ENCODE measurements at regions not wholly inside any gene's neighbourhood (a gene's known extent, or its start where the extent isn't known, plus 50 kb on each side); places are given as distances from the start of the nearest gene placed in this dataset.

- Mint-ChIP-seq H3K27ac (ENCODE audit: unreplicated experiment) (no peak overlapping the region), H3K4me1 (ENCODE audit: low read depth, unreplicated experiment) (peaks cover 21% of the 10 kb centered on the region), H3K27me3 (ENCODE audit: unreplicated experiment) (no peaks in the 10 kb centered on the region), H3K4me3 (ENCODE audit: unreplicated experiment) (no peak overlapping the region), H3K9me3 (ENCODE audit: unreplicated experiment) (peaks cover 3% of the 10 kb centered on the region), H3K36me3 (ENCODE audit: unreplicated experiment) (no peaks in the 10 kb centered on the region)
- no peak for DNase-seq
- no peak for TF ChIP-seq CTCF (IDR thresholded peaks at IDR 0.05; ENCODE audit: partially characterized antibody, unreplicated experiment)
Observed at GRCh38 chr2:228699400-228699799, 517.9 kb upstream of the SPHKAP start.

- H3K4me1 Mint-ChIP-seq (ENCODE audit: low read depth, unreplicated experiment), result peaks cover 19% of the 10 kb centered on the region
- H3K27ac Mint-ChIP-seq (ENCODE audit: unreplicated experiment), result no peak overlapping the region
- no peaks in the 10 kb centered on the region for H3K27me3 Mint-ChIP-seq (ENCODE audit: unreplicated experiment)
- H3K9me3 Mint-ChIP-seq (ENCODE audit: unreplicated experiment), result peaks cover 1% of the 10 kb centered on the region
- H3K36me3 Mint-ChIP-seq (ENCODE audit: unreplicated experiment), result no peaks in the 10 kb centered on the region
- TF ChIP-seq CTCF (IDR thresholded peaks at IDR 0.05; ENCODE audit: partially characterized antibody, unreplicated experiment), result no peak
- no peak for DNase-seq
- no peak overlapping the region for H3K4me3 Mint-ChIP-seq (ENCODE audit: unreplicated experiment)
Observed at GRCh38 chr2:228698963-228699362, 517.5 kb upstream of the SPHKAP start.

GRCh38 chr2:228697456-228697855 lies 516.0 kb upstream of the SPHKAP start:
- H3K9me3 Mint-ChIP-seq (ENCODE audit: unreplicated experiment), result no peaks in the 10 kb centered on the region
- H3K36me3 Mint-ChIP-seq (ENCODE audit: unreplicated experiment), result no peaks in the 10 kb centered on the region
- no peak overlapping the region for H3K4me3 Mint-ChIP-seq (ENCODE audit: unreplicated experiment)
- TF ChIP-seq CTCF (IDR thresholded peaks at IDR 0.05; ENCODE audit: partially characterized antibody, unreplicated experiment), result no peak
- peaks cover 11% of the 10 kb centered on the region for H3K4me1 Mint-ChIP-seq (ENCODE audit: low read depth, unreplicated experiment)
- H3K27me3 Mint-ChIP-seq (ENCODE audit: unreplicated experiment), result no peaks in the 10 kb centered on the region
- H3K27ac Mint-ChIP-seq (ENCODE audit: unreplicated experiment), result no peak overlapping the region
- DNase-seq, result no peak

- H3K27ac Mint-ChIP-seq (ENCODE audit: unreplicated experiment), result peak overlapping the region; percentile 23
- H3K27me3 Mint-ChIP-seq (ENCODE audit: unreplicated experiment), result peaks cover 2% of the 10 kb centered on the region
- no peak overlapping the region for H3K4me3 Mint-ChIP-seq (ENCODE audit: unreplicated experiment)
- H3K4me1 Mint-ChIP-seq (ENCODE audit: low read depth, unreplicated experiment), result peaks cover 12% of the 10 kb centered on the region
- H3K36me3 Mint-ChIP-seq (ENCODE audit: unreplicated experiment), result no peaks in the 10 kb centered on the region
- H3K9me3 Mint-ChIP-seq (ENCODE audit: unreplicated experiment), result peaks cover 5% of the 10 kb centered on the region
- no peak for TF ChIP-seq CTCF (IDR thresholded peaks at IDR 0.05; ENCODE audit: partially characterized antibody, unreplicated experiment)
- DNase-seq, result no peak
Observed at GRCh38 chr2:228690681-228691080, 509.2 kb upstream of the SPHKAP start.

GRCh38 chr2:228689053-228689452 lies 507.6 kb upstream of the SPHKAP start:
- peak overlapping the region; percentile 19 for H3K4me3 Mint-ChIP-seq (ENCODE audit: unreplicated experiment)
- H3K4me1 Mint-ChIP-seq (ENCODE audit: low read depth, unreplicated experiment), result peaks cover 12% of the 10 kb centered on the region
- no peak overlapping the region for H3K27ac Mint-ChIP-seq (ENCODE audit: unreplicated experiment)

More at GRCh38 chr2:228689053-228689452, 507.6 kb upstream of the SPHKAP start:
- DNase-seq, result peak; percentile 79
- peaks cover 2% of the 10 kb centered on the region for H3K27me3 Mint-ChIP-seq (ENCODE audit: unreplicated experiment)
- H3K36me3 Mint-ChIP-seq (ENCODE audit: unreplicated experiment), result no peaks in the 10 kb centered on the region
- TF ChIP-seq CTCF (IDR thresholded peaks at IDR 0.05; ENCODE audit: partially characterized antibody, unreplicated experiment), result peak; percentile 71
- H3K9me3 Mint-ChIP-seq (ENCODE audit: unreplicated experiment), result peaks cover 5% of the 10 kb centered on the region
